Activated CD8-positive, alpha-beta T cell treated with anti-CD3 and anti-CD28 coated beads, Interleukin-2, amount 10 ng/mL, durations not matched to agents 7 days and 5 days (primary cell): ENCODE measurements at regions not wholly inside any gene's neighbourhood (a gene's known extent, or its start where the extent isn't known, plus 50 kb on each side); places are given as distances from the start of the nearest gene placed in this dataset.
"Not testable (repeated sequence)": the region's sequence is repeated elsewhere in the genome, so short reads cannot be mapped to it uniquely, and the experiment has no call there.

ENCODE experiments used
- ATAC-seq: fragments of 150-1000 bp; cut with Tn5 transposase; one replicate; pipeline ENCODE4 v1.10.0; 2021; ENCODE audit warnings: moderate library complexity
- CTCF ChIA-PET: fragments of 350-600 bp; sonication (Branson Sonifier 250); formaldehyde crosslinking; loops from one replicate; lab custom pipeline; 2021; ENCODE audit warnings: antibody characterized with exemption; lab: Charles Lee
- POLR2A ChIA-PET: fragments of 350-600 bp; sonication (Branson Sonifier 250); formaldehyde crosslinking; loops from one replicate; lab custom pipeline; 2021; ENCODE audit warnings: antibody characterized with exemption; lab: Charles Lee
- DNase-seq: peaks from one replicate; pipeline ENCODE4 v3.0.0-alpha.2; 2020
- H3K27ac Mint-ChIP-seq: one replicate; pipeline ENCODE4 v1.8.0; 2021; ENCODE audit warnings: mild to moderate bottlenecking, mixed read lengths
- H3K27me3 Mint-ChIP-seq: one replicate; pipeline ENCODE4 v1.8.0; 2021; ENCODE audit warnings: low read depth, mixed read lengths
- H3K36me3 Mint-ChIP-seq: one replicate; pipeline ENCODE4 v1.8.0; 2021; ENCODE audit warnings: low read depth, mixed read lengths
- H3K4me1 Mint-ChIP-seq: one replicate; pipeline ENCODE4 v1.8.0; 2021; ENCODE audit warnings: low read depth, mixed read lengths
- H3K4me3 Mint-ChIP-seq: one replicate; pipeline ENCODE4 v1.8.0; 2021; ENCODE audit warnings: mild to moderate bottlenecking, mixed read lengths
- H3K9me3 Mint-ChIP-seq: one replicate; pipeline ENCODE4 v1.8.0; 2022; ENCODE audit warnings: mixed read lengths; ENCODE audit not compliant: insufficient read depth

- Mint-ChIP-seq H3K9me3 (no peaks in the 10 kb centered on the region), H3K27ac (no peak overlapping the region), H3K4me3 (no peak overlapping the region), H3K36me3 (no peaks in the 10 kb centered on the region), H3K27me3 (no peaks in the 10 kb centered on the region), H3K4me1 (no peaks in the 10 kb centered on the region)
- no peak for ATAC-seq
- no peak for DNase-seq
- POLR2A ChIA-PET = no interaction called here
- CTCF ChIA-PET = no interaction called here
These were observed 108.1 kb upstream of the PLAAT1 start for GRCh38 chr3:193132964-193133363.

- ChIA-PET CTCF (no interaction called here), POLR2A (no interaction called here)
- ATAC-seq = no peak
- Mint-ChIP-seq H3K4me3 (no peak overlapping the region), H3K36me3 (no peaks in the 10 kb centered on the region), H3K27ac (no peak overlapping the region), H3K4me1 (no peaks in the 10 kb centered on the region), H3K9me3 (no peaks in the 10 kb centered on the region), H3K27me3 (no peaks in the 10 kb centered on the region)
- no peak for DNase-seq
These were observed 106.2 kb upstream of the PLAAT1 start for GRCh38 chr3:193134856-193135255.

DNA sequence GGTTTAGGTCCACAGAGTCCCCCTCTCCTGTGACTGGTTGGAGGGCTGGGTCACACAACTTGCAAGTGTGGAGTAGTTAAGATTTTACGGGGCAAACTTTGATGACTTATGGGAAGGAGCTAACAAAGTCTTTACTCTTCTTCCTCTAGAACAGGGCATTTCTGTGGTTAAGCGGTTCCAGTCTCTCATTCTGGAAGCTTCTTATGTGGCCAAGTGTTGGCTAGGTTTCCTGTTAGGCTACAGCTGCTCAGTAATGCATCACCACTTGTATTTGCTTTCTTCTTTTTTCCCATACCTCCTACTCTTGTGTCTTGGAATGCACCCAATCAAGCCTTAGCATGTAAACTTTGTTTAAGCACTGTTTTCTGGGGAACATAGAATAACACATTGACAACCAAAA is 100.6 kb upstream of the PLAAT1 start:
- ATAC-seq (no peak), DNase-seq (no peak)
- Mint-ChIP-seq H3K9me3 (no peaks in the 10 kb centered on the region), H3K36me3 (no peaks in the 10 kb centered on the region), H3K27me3 (no peaks in the 10 kb centered on the region), H3K27ac (no peak overlapping the region), H3K4me3 (no peak overlapping the region), H3K4me1 (no peaks in the 10 kb centered on the region)
- ChIA-PET POLR2A (no interaction called here), CTCF (no interaction called here)

DNA sequence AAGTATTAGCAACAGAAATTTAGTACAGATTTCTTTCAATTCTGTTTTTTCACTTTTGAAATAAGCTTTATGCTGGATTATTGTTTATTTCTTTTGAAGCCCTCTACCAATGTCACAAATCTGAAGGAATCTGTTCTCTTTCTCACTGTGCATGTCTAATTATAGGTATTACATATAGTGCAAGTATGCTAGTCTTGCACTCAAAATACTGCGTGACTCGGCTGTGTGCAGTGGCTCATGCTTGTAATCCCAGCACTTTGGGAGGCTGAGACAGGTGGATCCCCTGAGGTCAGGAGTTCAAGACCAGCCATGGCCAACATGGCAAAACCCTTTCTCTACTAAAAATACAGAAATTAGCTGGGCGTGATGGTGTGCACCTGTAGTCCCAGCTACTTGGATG is 95.8 kb upstream of the PLAAT1 start:
- CTCF ChIA-PET = no interaction called here
- POLR2A ChIA-PET = no interaction called here
- ATAC-seq (no peak), DNase-seq (no peak)
- Mint-ChIP-seq H3K9me3 (no peaks in the 10 kb centered on the region), H3K27ac (no peak overlapping the region), H3K36me3 (no peaks in the 10 kb centered on the region), H3K4me1 (no peaks in the 10 kb centered on the region), H3K27me3 (no peaks in the 10 kb centered on the region), H3K4me3 (no peak overlapping the region)

DNA sequence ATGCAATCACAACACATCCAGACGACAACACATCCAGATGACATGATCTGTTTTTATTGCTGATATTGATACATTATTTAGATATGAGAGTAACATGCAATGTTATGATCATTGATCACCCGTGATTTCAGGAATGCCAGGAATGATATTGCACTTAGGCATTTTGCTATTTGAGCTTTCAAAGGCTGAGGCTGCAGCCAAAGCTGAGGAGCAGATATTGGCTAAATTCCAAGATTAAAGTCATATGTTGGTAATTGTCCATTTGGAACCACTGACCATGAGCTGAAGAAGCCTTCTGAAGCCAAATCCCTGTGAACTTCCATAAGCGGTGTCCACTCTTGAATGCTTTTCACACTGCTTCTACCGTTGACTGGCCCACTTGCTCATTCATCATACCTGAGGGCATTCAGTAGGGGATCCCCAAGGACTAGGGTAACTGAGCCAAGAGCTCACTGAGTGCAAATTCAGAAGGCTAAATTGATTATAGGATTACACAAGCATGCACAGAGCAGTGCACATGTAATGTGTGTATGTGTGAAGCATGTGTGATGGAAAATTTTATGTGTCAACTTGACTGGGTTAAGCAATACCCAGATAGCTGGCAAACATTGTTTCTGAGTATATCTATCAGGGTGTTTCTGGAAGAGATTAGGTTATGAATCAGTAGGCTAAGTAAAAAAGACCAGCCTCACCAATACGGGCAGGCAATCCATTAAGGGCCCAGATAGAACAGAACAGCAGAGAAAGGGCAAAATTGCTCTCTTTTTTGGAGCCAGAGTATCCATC is 92.1 kb upstream of the PLAAT1 start:
- Mint-ChIP-seq H3K27me3 (peaks cover 2% of the 10 kb centered on the region), H3K4me3 (no peak overlapping the region), H3K9me3 (no peaks in the 10 kb centered on the region), H3K27ac (no peak overlapping the region), H3K36me3 (no peaks in the 10 kb centered on the region), H3K4me1 (no peaks in the 10 kb centered on the region)
- ChIA-PET CTCF (no interaction called here), POLR2A (no interaction called here)
- ATAC-seq (no peak), DNase-seq (no peak)

DNA sequence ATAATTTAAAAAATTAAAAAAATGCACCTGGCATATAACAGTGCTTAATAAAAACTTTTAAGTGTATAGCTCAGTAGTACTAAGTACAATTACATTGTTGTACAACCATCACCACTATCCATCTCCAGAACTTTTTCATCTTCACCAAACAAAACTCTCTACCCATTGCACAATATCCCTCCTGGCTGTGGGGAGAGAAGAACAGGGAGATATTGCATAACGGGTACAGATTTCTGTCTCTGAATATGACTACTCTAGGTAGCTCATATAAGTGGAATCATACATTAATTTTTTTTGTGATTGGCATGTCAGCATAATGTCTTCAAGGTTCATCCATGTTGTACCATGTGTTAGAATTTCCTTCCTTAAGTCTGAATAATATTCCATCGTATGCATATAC is 91.0 kb upstream of the PLAAT1 start:
- H3K4me3 Mint-ChIP-seq = no peak overlapping the region
- H3K27me3 Mint-ChIP-seq = peaks cover 2% of the 10 kb centered on the region
- H3K9me3 Mint-ChIP-seq = no peaks in the 10 kb centered on the region
- ATAC-seq (no peak), DNase-seq (no peak)
- H3K4me1 Mint-ChIP-seq = no peaks in the 10 kb centered on the region
- POLR2A ChIA-PET = no interaction called here
- no peaks in the 10 kb centered on the region for H3K36me3 Mint-ChIP-seq
- CTCF ChIA-PET = no interaction called here
- no peak overlapping the region for H3K27ac Mint-ChIP-seq

GRCh38 chr3:193155044-193155781 is 85.8 kb upstream of the PLAAT1 start:
- H3K9me3 Mint-ChIP-seq, H3K27ac Mint-ChIP-seq, H3K27me3 Mint-ChIP-seq, DNase-seq, POLR2A ChIA-PET, H3K4me1 Mint-ChIP-seq, H3K4me3 Mint-ChIP-seq, H3K36me3 Mint-ChIP-seq, CTCF ChIA-PET, ATAC-seq: not testable (repeated sequence)

- Mint-ChIP-seq H3K27ac (no peak overlapping the region), H3K36me3 (no peaks in the 10 kb centered on the region), H3K4me1 (no peaks in the 10 kb centered on the region), H3K9me3 (no peaks in the 10 kb centered on the region), H3K4me3 (no peak overlapping the region), H3K27me3 (no peaks in the 10 kb centered on the region)
- CTCF ChIA-PET = no interaction called here
- no peak for ATAC-seq
- POLR2A ChIA-PET = no interaction called here
- no peak for DNase-seq
These were observed 84.0 kb upstream of the PLAAT1 start for GRCh38 chr3:193157051-193157450.

- no peak for DNase-seq
- CTCF ChIA-PET = no interaction called here
- Mint-ChIP-seq H3K4me1 (no peaks in the 10 kb centered on the region), H3K36me3 (no peaks in the 10 kb centered on the region), H3K27me3 (no peaks in the 10 kb centered on the region), H3K9me3 (no peaks in the 10 kb centered on the region), H3K27ac (no peak overlapping the region), H3K4me3 (no peak overlapping the region)
- POLR2A ChIA-PET = no interaction called here
- no peak for ATAC-seq
These were observed 75.4 kb upstream of the PLAAT1 start for GRCh38 chr3:193165431-193166120.

- DNase-seq = no peak
- Mint-ChIP-seq H3K36me3 (no peaks in the 10 kb centered on the region), H3K27me3 (peaks cover 2% of the 10 kb centered on the region), H3K4me3 (no peak overlapping the region), H3K27ac (no peak overlapping the region), H3K4me1 (no peaks in the 10 kb centered on the region), H3K9me3 (no peaks in the 10 kb centered on the region)
- CTCF ChIA-PET = no interaction called here
- no peak for ATAC-seq
- POLR2A ChIA-PET = no interaction called here
These were observed 72.1 kb upstream of the PLAAT1 start for GRCh38 chr3:193168931-193169330.

DNA sequence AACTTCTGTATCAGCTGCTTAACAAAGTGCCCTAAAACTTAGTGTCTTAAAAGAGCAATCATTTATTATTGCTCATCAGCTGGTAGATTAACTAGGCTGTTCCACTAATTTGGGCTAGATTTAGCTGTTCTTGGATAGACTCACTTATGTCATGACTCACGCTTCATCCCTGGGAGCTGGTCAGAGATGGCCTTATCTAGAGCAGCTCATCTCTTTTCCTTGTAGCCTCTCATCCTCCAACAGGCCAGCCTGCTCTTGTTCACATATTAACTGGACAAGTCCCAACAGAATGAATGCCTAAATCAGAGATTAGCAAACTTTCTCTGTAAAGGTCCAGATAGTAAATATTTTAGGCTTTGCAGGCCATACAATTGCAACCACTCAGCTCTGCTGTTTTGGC is 66.9 kb upstream of the PLAAT1 start:
- Mint-ChIP-seq H3K27ac (no peak overlapping the region), H3K9me3 (no peaks in the 10 kb centered on the region), H3K27me3 (peaks cover 2% of the 10 kb centered on the region), H3K4me1 (no peaks in the 10 kb centered on the region), H3K4me3 (no peak overlapping the region), H3K36me3 (no peaks in the 10 kb centered on the region)
- ChIA-PET CTCF (no interaction called here), POLR2A (no interaction called here)
- DNase-seq = no peak
- ATAC-seq = no peak

DNA sequence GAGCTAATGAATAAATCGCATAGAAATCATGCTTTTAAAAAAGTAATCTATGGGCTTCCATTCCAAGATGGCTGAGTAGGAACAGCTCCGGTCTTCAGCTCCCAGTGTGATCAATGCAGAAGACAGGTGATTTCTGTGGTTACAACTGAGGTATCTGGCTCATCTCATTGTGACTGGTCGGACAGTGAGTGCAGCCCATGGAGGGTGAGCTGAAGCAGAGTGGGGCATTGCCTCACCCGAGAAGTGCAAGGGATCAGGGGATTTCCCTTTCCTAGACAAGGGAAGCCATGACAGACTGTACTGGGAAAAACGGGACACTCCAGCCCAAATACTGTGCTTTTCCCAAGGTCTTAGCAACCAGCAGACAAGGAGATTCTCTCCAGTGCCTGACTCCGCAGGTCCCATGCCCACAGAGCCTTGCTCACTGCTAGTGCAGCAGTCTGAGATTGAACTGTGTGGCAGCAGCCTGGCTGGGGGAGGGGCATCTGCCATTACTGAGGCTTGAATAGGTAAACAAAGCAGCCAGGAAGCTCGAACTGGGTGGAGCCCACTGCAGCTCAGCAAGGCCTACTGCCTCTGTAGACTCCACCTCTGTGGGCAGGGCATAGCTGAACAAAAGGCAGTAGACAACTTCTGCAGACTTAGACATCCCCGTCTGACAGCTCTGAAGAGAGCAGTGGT is 61.5 kb upstream of the PLAAT1 start:
- CTCF ChIA-PET, POLR2A ChIA-PET: not testable (repeated sequence)

More for the DNA sequence above, 61.5 kb upstream of the PLAAT1 start:
- not testable (repeated sequence) for H3K4me3 Mint-ChIP-seq, H3K4me1 Mint-ChIP-seq, DNase-seq, ATAC-seq, H3K27me3 Mint-ChIP-seq, H3K36me3 Mint-ChIP-seq, H3K9me3 Mint-ChIP-seq, H3K27ac Mint-ChIP-seq
